ENCODE measurements at regions not wholly inside any gene's neighbourhood (a gene's known extent, or its start where the extent isn't known, plus 50 kb on each side); places are given as distances from the start of the nearest gene placed in this dataset.

DNA sequence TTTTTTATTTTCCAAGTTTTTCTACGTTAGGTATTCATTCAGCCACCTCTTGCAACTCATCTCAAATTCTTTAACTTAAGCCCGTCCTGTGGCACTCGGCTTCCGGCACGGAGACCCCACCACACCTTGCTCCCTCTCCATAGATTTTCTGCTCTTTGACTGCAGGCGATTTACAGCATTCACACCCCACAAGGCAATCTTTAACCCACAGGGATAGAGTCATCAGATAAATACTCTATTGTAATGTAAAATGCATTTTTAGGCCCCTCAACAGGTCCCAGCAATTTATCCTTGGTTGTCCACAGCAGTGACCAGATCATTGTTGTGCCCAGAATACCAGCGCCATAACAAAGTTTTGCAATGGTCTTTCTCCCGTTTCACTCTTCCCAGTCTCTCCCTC is 132.3 kb upstream of the EPHA4 start:
- H3K4me3 Mint-ChIP-seq, result no peak overlapping the region
- H3K27ac Mint-ChIP-seq, result no peak overlapping the region
- no peaks in the 10 kb centered on the region for H3K36me3 Mint-ChIP-seq (ENCODE audit: low read depth)
- H3K9me3 Mint-ChIP-seq, result no peaks in the 10 kb centered on the region
- no peaks in the 10 kb centered on the region for H3K27me3 Mint-ChIP-seq (ENCODE audit: low read depth, poor library complexity)
- H3K4me1 Mint-ChIP-seq, result no peaks in the 10 kb centered on the region
- no peak for TF ChIP-seq CTCF (IDR thresholded peaks at IDR 0.05)
- no peak for DNase-seq

DNA sequence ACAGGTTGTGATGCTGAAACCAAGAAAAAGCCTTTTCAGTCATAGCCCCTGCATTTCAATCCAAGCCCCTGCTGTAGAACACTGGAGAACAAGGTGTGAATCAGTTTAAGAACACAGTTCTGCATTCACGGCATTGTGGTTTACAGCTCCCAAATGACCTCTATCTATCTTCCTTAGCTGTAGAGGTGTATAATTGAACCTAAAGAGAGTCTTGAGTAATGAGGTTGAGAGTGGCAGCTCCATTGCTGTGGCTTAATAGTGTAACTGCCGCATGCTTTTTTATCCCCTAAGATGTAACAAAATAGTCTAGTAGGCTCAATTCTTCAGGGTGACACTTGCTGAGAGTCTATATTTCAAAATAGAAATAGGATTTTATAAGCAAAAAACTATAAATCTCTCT is 121.3 kb upstream of the EPHA4 start:
- Mint-ChIP-seq H3K4me1 (peaks cover 13% of the 10 kb centered on the region), H3K36me3 (ENCODE audit: low read depth) (no peaks in the 10 kb centered on the region), H3K27ac (no peak overlapping the region), H3K9me3 (peaks cover 4% of the 10 kb centered on the region), H3K4me3 (no peak overlapping the region), H3K27me3 (ENCODE audit: low read depth, poor library complexity) (no peaks in the 10 kb centered on the region)
- no peak for TF ChIP-seq CTCF (IDR thresholded peaks at IDR 0.05)
- no peak for DNase-seq

GRCh38 chr2:221691571-221691970 is 119.5 kb upstream of the EPHA4 start:
- Mint-ChIP-seq H3K27ac (no peak overlapping the region), H3K9me3 (peaks cover 4% of the 10 kb centered on the region)

GRCh38 chr2:221689140-221689539 is 117.0 kb upstream of the EPHA4 start:
- Mint-ChIP-seq H3K27ac (no peak overlapping the region), H3K27me3 (ENCODE audit: low read depth, poor library complexity) (no peaks in the 10 kb centered on the region), H3K4me3 (no peak overlapping the region), H3K4me1 (peaks cover 18% of the 10 kb centered on the region), H3K9me3 (no peaks in the 10 kb centered on the region), H3K36me3 (ENCODE audit: low read depth) (no peaks in the 10 kb centered on the region)
- DNase-seq, result no peak
- TF ChIP-seq CTCF (IDR thresholded peaks at IDR 0.05), result no peak

More at GRCh38 chr2:221691571-221691970, 119.5 kb upstream of the EPHA4 start:
- Mint-ChIP-seq H3K4me1 (peaks cover 18% of the 10 kb centered on the region), H3K4me3 (no peak overlapping the region), H3K27me3 (ENCODE audit: low read depth, poor library complexity) (no peaks in the 10 kb centered on the region), H3K36me3 (ENCODE audit: low read depth) (no peaks in the 10 kb centered on the region)
- no peak for DNase-seq
- no peak for TF ChIP-seq CTCF (IDR thresholded peaks at IDR 0.05)

DNA sequence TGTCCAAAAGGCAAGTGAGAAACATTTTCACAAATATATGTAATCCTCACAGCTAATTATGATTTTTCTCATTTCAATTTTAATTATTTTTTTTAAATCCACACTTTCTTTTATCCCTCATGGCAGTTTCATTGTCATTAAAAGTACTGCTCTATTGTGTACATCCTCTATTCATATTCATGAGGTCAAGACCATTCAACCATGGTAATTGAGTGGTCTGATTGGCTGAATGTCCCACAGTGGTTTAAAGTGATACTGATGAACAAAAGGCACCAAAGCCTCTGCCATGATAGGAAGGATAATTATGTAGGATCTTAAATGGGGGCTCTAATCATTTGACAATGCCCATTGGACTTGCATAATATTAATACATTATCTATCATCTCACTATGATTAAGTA is 108.4 kb upstream of the EPHA4 start:
- Mint-ChIP-seq H3K9me3 (peaks cover 4% of the 10 kb centered on the region), H3K4me1 (peaks cover under 1% of the 10 kb centered on the region), H3K4me3 (no peak overlapping the region), H3K27me3 (ENCODE audit: low read depth, poor library complexity) (peaks cover 3% of the 10 kb centered on the region), H3K36me3 (ENCODE audit: low read depth) (no peaks in the 10 kb centered on the region), H3K27ac (no peak overlapping the region)
- no peak for DNase-seq
- TF ChIP-seq CTCF (IDR thresholded peaks at IDR 0.05), result no peak

DNA sequence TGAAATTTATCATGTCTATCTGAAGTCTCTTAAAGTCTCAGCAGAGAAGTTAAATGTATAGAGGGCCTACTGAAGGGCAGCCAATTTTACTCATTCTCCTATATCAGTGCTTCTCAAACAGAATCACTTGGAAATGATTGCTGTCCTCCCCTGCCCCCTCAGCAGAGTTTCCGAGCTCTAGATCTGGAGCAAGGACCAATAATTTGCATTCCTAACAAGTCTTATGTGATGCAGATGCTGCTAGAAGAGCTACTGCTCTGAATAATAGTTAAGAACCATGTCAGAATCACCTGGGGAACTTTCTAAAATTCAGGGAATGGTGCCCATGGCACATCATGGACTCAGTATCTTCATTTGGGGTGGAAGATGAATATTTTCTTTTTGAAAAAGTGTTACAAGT is 105.6 kb upstream of the EPHA4 start:
- peaks cover 3% of the 10 kb centered on the region for H3K27me3 Mint-ChIP-seq (ENCODE audit: low read depth, poor library complexity)
- H3K36me3 Mint-ChIP-seq (ENCODE audit: low read depth), result no peaks in the 10 kb centered on the region
- H3K9me3 Mint-ChIP-seq, result peaks cover 4% of the 10 kb centered on the region
- no peak for DNase-seq
- no peak overlapping the region for H3K4me3 Mint-ChIP-seq
- peaks cover 7% of the 10 kb centered on the region for H3K4me1 Mint-ChIP-seq
- no peak overlapping the region for H3K27ac Mint-ChIP-seq
- TF ChIP-seq CTCF (IDR thresholded peaks at IDR 0.05), result no peak
